ENCODE measurements at regions not wholly inside any gene's neighbourhood (a gene's known extent, or its start where the extent isn't known, plus 50 kb on each side); places are given as distances from the start of the nearest gene placed in this dataset.

- DNase-seq (ENCODE audit: low read depth in 2 of 2) = no peak
These were observed 61.6 kb downstream of the CCR1 start for GRCh38 chr3:46146548-46146947.

DNA sequence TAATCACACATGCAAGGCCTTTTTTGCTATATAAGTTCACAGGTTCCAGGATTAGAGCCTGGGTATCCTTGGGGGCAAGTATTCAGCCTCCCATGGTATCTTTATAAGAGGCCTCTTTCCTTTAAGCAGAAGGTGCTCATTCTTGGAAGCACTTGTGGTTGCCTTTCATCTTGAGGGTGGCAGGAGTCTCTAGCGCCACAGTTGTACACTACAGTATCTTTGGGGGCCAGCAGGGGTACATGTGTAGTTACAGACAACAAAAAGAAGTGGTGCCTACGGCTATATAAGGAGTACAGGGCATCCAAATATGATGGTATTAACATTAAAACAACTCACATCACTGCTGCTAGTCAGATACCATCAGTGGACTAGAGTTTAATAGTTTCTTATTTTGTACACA lies 62.1 kb downstream of the CCR1 start:
- no peak for DNase-seq (ENCODE audit: low read depth in 2 of 2)

- DNase-seq (ENCODE audit: low read depth in 2 of 2) = no peak
These were observed 63.0 kb downstream of the CCR1 start for GRCh38 chr3:46145147-46145546.

- DNase-seq (ENCODE audit: low read depth in 2 of 2) = no peak
These were observed 64.1 kb downstream of the CCR1 start for GRCh38 chr3:46143951-46144473.

DNA sequence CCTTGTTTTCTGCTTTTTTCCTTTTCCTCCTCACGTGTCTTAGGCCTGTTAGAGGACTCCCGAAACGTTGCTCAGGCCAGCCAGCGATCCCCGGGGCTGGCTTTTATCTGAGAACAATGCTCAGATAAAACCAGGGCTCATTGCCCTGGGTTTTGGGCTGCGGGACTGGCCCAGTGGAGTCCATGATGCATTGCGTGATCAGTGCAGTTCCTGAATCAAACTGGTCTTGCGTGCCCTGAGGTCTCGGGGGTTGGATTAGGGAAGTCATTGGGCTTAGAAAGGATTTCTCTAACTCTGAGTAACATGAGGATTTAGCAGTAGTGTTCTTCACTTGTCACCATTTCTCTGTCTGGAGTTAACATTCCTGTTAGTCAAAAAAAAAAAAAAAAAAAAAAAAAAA lies 66.3 kb downstream of the CCR1 start:
- no peak for DNase-seq (ENCODE audit: low read depth in 2 of 2)

GRCh38 chr3:46138581-46138980 lies 69.5 kb downstream of the CCR1 start:
- no peak for DNase-seq (ENCODE audit: low read depth in 2 of 2)

- no peak for DNase-seq (ENCODE audit: low read depth in 2 of 2)
These were observed 72.6 kb downstream of the CCR1 start for GRCh38 chr3:46135475-46135874.

- DNase-seq (ENCODE audit: low read depth in 2 of 2) = no peak
These were observed 74.8 kb downstream of the CCR1 start for GRCh38 chr3:46133285-46133684.

DNA sequence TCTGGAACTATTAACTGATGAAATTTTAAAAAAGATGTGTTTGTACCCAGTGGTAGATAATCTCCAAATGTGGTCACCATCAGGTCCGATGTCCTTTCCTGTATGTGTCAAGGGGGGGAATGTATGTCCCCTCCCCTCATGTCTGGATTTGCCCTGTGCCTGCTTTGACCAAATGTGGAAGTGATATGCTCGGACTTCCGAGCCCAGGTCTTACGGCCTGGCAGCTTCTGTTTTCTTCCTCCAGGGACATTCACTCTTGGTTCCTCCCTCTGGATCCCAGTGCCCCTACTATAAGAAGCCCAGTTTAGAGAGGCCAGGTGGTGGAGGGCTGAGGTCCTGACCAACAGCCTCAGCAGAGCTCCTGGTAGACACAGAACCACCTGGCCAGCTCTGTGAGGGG lies 75.5 kb downstream of the CCR1 start:
- DNase-seq (ENCODE audit: low read depth in 2 of 2) = no peak

- DNase-seq (ENCODE audit: low read depth in 2 of 2) = no peak
These were observed 76.1 kb downstream of the CCR1 start for GRCh38 chr3:46131884-46132450.

DNA sequence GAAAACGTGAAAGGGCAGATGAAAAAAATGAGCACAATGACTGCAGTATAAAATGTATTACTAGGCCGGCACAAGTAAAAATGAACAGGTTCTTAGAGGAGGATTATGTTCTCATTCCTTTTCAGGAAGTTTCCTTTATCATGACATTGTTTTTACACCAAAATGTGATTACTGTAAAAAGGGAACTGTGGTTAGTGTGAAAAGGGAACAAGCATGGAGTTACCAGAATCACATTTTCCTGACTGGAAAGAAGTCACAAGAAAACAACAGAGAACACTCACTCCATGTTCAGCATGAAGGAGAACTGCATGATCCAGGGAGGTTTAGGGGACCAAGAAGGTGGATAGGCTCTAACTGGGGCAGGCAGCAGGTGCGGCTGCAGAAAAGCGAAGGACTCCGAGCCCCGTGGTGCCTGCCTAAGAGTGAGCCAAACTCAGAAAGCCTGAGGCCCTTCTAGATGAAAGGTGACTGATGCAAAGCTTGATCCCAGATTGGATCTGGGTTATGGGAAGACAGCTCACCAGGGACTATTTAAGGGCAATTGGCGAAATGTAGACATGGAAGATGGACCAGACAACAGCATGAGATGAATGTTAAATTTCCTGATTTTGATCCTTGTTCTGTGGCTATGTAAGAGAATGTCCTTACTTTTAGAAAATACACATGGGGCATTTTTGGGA lies 77.3 kb downstream of the CCR1 start:
- no peak for DNase-seq (ENCODE audit: low read depth in 2 of 2)

DNA sequence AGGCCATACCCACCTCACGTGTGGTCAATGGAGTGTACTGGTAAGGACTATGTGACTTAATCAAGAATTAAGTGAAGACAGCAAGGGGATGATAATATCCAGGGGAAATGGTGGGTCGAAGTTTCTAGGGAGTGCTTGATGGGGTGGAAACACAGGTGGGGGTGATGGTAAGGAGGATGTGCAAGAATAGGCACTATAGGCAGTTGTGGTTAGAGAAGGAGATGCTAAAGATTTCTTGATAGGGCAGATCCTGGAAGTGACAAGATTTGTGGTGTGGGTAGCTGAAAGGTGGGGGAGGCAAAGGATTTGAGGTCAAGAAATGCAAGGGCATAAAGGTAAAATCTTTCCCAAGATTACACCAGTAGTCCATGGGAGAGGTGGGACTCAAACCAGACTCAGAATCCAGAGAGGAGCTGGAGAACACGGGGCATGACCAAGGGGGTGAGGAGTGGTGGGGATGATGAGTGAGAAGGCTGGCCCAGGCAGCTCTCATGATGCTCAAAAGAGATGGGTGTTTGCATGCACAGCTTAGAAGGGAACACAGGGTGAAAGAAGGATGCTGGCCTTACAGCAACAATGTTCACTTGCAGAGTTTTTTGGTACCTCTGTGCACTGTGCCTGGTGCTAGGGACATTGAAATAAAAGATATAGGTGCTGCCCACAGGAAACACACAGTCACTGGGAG lies 78.4 kb downstream of the CCR1 start:
- no peak for DNase-seq (ENCODE audit: low read depth in 2 of 2)

- DNase-seq (ENCODE audit: low read depth in 2 of 2) = no peak
These were observed 80.6 kb downstream of the CCR1 start for GRCh38 chr3:46127503-46127902.

DNA sequence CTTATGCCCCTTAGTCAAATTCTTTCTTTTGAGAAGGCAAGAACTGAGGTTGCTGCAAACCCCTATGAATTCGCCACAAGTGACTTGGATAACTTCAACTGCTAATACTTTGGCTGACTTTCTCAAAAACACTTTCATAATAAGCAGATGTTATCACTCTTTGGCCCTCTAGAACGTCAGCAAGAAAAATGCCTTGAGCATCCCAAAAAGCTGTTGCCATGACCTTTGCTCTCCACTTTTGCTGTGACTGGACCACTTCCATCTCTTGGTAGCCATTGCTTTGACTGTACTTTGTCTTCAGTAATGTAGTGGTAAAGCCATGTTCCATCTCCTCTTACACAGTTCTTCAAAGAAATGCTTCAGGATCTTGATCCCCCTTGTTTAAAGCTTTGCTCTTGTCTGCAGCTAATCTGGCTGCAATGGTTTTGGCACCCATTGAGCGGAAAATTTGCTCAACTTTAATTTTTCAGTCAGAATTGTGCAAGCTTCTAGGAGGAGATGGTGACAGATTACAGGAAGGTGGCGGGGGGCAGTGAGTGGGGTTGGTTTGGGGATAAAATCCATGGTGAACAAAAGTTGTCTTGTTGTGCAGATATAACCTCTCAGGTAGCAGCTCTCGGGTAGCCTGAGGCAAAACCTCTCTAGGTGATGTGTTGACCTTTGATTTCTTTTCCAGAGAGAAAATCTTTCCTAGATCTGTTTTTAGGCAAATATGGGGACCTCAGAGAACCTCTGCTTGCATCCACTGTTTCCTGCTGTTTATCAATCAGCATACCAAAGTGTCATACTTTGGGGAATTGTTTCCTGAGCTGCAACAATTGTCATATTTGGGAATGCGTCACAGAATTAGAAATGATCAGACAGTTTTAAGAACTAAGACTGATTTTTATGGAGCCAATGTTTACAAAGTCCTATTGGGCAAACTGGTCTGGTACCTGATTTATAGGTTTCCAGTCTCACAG lies 83.6 kb downstream of the CCR1 start:
- no peak for DNase-seq (ENCODE audit: low read depth in 2 of 2)

DNA sequence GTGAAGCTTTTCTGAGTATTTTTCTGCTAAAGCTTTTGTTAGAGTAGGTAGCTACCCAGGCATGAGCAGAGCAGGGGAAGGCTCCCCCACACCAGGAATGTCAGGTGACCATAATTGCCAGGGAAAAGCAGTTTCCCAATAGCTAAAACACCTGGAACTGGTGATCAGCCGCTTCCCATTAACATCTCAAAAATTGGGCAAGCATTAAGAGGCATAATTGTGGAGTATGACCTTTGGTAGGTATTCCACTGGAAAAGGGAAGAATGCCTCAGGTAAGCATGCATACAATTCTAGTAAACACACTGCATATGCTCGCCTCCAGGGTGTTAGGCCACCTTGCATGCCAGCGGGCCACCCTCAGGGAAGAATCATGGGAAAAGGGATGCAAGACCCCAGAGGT lies 84.5 kb downstream of the CCR1 start:
- DNase-seq (ENCODE audit: low read depth in 2 of 2) = no peak

DNA sequence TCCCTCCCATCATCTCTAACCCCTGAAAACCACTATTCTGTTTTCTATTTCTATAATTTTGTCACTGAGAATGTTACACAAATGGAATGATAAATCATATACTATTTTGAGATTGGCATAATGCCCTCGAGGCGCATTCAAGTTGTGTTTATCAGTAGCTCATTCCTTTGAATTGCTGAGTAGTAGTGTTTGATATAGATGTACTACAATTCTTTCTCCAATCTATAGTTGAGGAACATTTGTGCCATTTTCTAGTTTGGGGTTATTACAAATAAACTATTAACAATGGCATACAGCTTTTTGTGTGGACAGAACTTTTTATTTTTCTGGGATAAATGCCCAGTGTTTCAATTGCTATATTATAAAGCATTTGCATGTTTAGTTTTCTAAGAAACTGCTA lies 86.0 kb downstream of the CCR1 start:
- no peak for DNase-seq (ENCODE audit: low read depth in 2 of 2)

- no peak for DNase-seq (ENCODE audit: low read depth in 2 of 2)
These were observed 87.1 kb downstream of the CCR1 start for GRCh38 chr3:46120983-46121382.

- no peak for DNase-seq (ENCODE audit: low read depth in 2 of 2)
These were observed 88.2 kb downstream of the CCR1 start for GRCh38 chr3:46119709-46120498.

DNA sequence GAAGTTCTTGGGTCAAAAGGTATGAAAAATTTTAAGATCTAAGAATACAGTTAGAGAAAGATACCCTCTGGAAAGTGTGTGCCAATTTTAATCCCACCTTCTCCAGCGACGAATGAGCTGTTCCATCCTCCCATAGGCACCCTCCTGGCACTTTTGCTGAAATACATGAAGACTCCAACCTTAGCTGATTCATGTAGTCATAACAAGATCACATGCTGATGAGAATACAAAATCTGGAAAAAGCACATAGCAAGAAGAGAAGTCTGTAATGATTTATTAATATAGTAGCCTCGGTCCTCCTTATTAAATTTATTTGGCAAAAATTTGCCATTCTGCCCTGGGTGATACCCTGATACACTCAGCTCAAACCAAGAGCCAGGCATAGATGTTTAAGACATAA lies 88.9 kb downstream of the CCR1 start:
- no peak for DNase-seq (ENCODE audit: low read depth in 2 of 2)

DNA sequence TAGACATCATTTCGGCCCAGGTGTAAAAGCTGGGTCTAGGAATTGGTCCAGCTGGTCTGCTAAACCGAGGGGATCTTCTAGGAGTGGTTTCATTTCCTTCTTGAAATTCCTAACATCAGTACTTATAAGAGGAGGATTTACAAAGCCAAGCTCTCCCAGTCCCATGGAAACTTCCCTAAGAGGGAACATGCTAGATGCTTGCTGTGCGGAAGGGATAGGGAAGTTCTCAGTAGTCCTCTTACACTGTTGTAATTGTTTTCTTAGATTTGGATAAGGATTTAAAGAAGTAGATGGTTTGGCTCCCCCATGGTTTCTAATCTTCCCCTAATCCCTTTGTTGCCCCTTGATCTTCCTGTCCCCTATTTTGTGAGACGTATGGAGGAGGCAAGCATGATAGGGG lies 89.7 kb upstream of the XCR1 start:
- no peak for DNase-seq (ENCODE audit: low read depth in 2 of 2)

- DNase-seq (ENCODE audit: low read depth in 2 of 2) = no peak
These were observed 87.2 kb upstream of the XCR1 start for GRCh38 chr3:46114323-46114988.
